ENCODE measurements at regions not wholly inside any gene's neighbourhood (a gene's known extent, or its start where the extent isn't known, plus 50 kb on each side); places are given as distances from the start of the nearest gene placed in this dataset.

DNA sequence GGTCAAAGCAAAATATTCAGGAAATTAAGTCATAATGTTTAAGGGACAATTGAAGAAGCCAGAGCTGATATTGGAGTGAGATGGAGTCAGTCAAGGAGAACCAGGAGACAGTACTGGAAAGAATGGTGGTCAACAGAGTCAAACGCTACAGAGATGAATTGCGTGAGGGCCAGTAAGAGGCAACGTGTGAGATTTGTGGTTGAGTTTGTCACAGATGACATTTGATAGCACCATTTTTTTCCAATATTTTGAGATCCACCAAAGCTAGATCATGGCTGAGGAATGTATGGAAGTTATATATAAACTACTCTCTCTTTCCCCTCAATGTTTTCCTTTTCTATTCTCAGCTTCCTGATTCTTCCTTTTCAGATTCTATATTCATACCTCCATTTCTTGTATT lies 375.1 kb upstream of the ROBO2 start:
- H3K4me3 ChIP-seq (ENCODE audit: low read depth, poor library complexity, severe bottlenecking), result no peak overlapping the region
- no peak for TF ChIP-seq POLR2A (IDR thresholded peaks at IDR 0.05)
- TF ChIP-seq, protein P1, sequence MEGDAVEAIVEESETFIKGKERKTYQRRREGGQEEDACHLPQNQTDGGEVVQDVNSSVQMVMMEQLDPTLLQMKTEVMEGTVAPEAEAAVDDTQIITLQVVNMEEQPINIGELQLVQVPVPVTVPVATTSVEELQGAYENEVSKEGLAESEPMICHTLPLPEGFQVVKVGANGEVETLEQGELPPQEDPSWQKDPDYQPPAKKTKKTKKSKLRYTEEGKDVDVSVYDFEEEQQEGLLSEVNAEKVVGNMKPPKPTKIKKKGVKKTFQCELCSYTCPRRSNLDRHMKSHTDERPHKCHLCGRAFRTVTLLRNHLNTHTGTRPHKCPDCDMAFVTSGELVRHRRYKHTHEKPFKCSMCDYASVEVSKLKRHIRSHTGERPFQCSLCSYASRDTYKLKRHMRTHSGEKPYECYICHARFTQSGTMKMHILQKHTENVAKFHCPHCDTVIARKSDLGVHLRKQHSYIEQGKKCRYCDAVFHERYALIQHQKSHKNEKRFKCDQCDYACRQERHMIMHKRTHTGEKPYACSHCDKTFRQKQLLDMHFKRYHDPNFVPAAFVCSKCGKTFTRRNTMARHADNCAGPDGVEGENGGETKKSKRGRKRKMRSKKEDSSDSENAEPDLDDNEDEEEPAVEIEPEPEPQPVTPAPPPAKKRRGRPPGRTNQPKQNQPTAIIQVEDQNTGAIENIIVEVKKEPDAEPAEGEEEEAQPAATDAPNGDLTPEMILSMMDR (IDR thresholded peaks at IDR 0.05), result no peak
- WGBS, 2 donors, result 91 to 92% methylated on average over 3 of the region's 3 CpGs
- intact Hi-C loops (cut with DNase I; ENCODE audit: low total_unique reads), result no loop called here
- DNase-seq (ENCODE audit: low spot score in 2 of 2), result no peak

- H3K4me3 ChIP-seq (ENCODE audit: low read depth, poor library complexity, severe bottlenecking), result no peak overlapping the region
- no peak for TF ChIP-seq POLR2A (IDR thresholded peaks at IDR 0.05)
- TF ChIP-seq, protein P1 (IDR thresholded peaks at IDR 0.05), result no peak
- no peak for DNase-seq (ENCODE audit: low spot score in 2 of 2)
- 92 to 96% methylated on average over 4 of the region's 4 CpGs for WGBS, 2 donors
- intact Hi-C loops (cut with DNase I; ENCODE audit: low total_unique reads), result no loop called here
Observed at GRCh38 chr3:76668653-76669052, 371.2 kb upstream of the ROBO2 start.

- 89 to 93% methylated on average over 5 of the region's 5 CpGs for WGBS, 2 donors
- intact Hi-C loops (cut with DNase I; ENCODE audit: low total_unique reads), result no loop called here
- no peak for DNase-seq (ENCODE audit: low spot score in 2 of 2)
- no peak for TF ChIP-seq POLR2A (IDR thresholded peaks at IDR 0.05)
- TF ChIP-seq, protein P1 (IDR thresholded peaks at IDR 0.05), result no peak
- H3K4me3 ChIP-seq (ENCODE audit: low read depth, poor library complexity, severe bottlenecking), result no peak overlapping the region
Observed at GRCh38 chr3:76669322-76669721, 370.6 kb upstream of the ROBO2 start.

DNA sequence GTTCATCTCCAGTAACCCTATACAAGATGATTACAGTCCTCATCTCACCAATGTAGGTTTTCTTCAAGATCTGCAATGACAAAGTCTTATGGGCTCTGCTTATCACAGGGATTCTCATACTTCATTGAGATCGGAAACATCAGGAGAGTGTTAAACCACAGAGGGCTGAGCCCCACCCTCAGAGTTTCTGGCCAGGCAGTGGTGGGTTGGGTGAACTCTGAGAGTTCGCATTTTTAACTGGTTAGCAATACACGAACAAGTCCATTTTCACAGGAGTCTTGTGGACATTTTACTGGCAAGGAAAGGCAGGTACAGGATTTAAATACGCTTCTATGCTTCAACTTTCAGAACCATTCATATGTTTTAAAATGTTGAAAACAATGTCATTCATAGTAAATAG lies 366.7 kb upstream of the ROBO2 start:
- no peak for DNase-seq (ENCODE audit: low spot score in 2 of 2)
- no peak overlapping the region for H3K4me3 ChIP-seq (ENCODE audit: low read depth, poor library complexity, severe bottlenecking)
- 50 to 89% methylated on average over 4 of the region's 4 CpGs for WGBS, 2 donors
- intact Hi-C loops (cut with DNase I; ENCODE audit: low total_unique reads), result no loop called here
- TF ChIP-seq, protein P1 (IDR thresholded peaks at IDR 0.05), result no peak
- TF ChIP-seq POLR2A (IDR thresholded peaks at IDR 0.05), result no peak

GRCh38 chr3:76679541-76679940 lies 360.4 kb upstream of the ROBO2 start:
- intact Hi-C loops (cut with DNase I; ENCODE audit: low total_unique reads), result no loop called here
- DNase-seq (ENCODE audit: low spot score in 2 of 2), result no peak
- no peak overlapping the region for H3K4me3 ChIP-seq (ENCODE audit: low read depth, poor library complexity, severe bottlenecking)
- TF ChIP-seq, protein P1 (IDR thresholded peaks at IDR 0.05), result no peak
- no peak for TF ChIP-seq POLR2A (IDR thresholded peaks at IDR 0.05)

DNA sequence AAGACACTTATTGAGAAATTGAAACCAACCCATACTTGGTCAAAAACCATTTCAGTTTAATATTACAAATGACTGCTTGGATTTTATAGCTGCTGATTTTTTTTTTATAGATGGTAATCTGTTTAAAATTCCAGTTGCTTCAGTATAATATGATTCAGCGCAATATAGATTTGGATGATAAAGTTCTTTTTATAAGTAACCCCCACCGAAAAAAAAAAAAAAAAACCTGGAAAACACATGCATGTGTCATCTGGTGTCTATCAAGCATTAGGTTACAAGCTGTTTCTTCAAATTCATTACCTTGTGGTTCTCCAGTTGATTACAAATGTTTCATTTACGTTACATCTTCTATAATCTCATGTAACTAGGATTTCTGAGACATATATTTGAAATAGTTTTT lies 356.6 kb upstream of the ROBO2 start:
- no peak overlapping the region for H3K4me3 ChIP-seq (ENCODE audit: low read depth, poor library complexity, severe bottlenecking)
- intact Hi-C loops (cut with DNase I; ENCODE audit: low total_unique reads), result no loop called here
- TF ChIP-seq POLR2A (IDR thresholded peaks at IDR 0.05), result no peak
- TF ChIP-seq, protein P1 (IDR thresholded peaks at IDR 0.05), result no peak
- DNase-seq (ENCODE audit: low spot score in 2 of 2), result no peak
- 52 to 53% methylated on average over 3 of the region's 3 CpGs for WGBS, 2 donors

Data from lower leg skin (tissue), 4 donors.